GM12872 (cell line): ENCODE measurements at regions not wholly inside any gene's neighbourhood (a gene's known extent, or its start where the extent isn't known, plus 50 kb on each side); places are given as distances from the start of the nearest gene placed in this dataset.

ENCODE experiments used
- TF ChIP-seq, protein P1 (sequence below): IDR thresholded peaks from 3 replicates; pipeline ENCODE4 v1.5.1; 2011; ENCODE audit warnings: low read depth, mild to moderate bottlenecking, low read length, moderate library complexity; ENCODE audit not compliant: insufficient read depth

- TF ChIP-seq, protein P1, sequence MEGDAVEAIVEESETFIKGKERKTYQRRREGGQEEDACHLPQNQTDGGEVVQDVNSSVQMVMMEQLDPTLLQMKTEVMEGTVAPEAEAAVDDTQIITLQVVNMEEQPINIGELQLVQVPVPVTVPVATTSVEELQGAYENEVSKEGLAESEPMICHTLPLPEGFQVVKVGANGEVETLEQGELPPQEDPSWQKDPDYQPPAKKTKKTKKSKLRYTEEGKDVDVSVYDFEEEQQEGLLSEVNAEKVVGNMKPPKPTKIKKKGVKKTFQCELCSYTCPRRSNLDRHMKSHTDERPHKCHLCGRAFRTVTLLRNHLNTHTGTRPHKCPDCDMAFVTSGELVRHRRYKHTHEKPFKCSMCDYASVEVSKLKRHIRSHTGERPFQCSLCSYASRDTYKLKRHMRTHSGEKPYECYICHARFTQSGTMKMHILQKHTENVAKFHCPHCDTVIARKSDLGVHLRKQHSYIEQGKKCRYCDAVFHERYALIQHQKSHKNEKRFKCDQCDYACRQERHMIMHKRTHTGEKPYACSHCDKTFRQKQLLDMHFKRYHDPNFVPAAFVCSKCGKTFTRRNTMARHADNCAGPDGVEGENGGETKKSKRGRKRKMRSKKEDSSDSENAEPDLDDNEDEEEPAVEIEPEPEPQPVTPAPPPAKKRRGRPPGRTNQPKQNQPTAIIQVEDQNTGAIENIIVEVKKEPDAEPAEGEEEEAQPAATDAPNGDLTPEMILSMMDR = no peak
Observed at GRCh38 chr1:182256931-182257330, 134.7 kb downstream of the GLUL start.

- TF ChIP-seq, protein P1 = no peak
Observed at GRCh38 chr1:182255494-182255893, 136.1 kb downstream of the GLUL start.

DNA sequence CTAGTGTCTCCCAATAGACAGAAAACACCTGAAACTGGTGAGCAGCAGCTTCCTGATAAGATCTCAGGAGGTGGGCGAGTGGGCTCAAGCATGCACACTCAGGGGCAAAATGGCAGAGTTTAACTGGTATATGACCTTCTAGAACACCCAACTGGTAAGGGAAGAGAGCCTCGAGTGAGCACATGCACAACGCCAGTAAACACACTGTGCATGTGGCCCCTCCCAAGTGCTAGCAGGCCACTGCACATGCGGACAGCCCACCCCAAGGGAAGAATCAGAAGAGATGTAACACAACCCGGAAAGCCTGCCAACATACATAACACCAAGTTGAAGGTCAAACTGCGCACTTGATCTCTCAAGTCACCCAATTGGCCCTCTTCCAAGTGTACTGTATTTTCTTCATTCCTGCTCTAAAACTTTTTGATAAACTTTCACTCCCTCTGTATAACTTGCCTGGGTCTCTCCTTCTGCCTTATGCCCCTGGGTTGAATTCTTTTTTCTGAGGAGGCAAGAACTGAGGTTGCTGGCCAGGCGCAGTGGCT, 138.2 kb downstream of the GLUL start:
- TF ChIP-seq, protein P1 = no peak

DNA sequence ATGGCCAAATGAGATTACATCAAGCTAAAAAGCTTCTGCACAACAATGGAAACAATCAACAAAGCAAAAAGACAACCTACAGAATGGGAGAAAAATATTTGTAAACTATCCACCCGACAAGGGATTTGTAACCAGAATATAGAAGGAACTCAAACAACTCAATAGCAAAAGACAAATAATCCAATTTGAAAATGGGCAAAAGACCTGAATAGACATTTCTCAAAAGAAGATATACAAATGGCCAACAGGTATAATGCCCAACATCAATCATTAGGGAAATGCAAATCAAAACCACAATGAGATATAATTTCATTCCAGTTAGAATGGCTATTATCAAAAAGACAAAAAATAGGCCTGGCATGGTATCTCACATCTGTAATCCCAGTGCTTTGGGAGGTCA, 140.0 kb downstream of the GLUL start:
- TF ChIP-seq, protein P1 = no peak

DNA sequence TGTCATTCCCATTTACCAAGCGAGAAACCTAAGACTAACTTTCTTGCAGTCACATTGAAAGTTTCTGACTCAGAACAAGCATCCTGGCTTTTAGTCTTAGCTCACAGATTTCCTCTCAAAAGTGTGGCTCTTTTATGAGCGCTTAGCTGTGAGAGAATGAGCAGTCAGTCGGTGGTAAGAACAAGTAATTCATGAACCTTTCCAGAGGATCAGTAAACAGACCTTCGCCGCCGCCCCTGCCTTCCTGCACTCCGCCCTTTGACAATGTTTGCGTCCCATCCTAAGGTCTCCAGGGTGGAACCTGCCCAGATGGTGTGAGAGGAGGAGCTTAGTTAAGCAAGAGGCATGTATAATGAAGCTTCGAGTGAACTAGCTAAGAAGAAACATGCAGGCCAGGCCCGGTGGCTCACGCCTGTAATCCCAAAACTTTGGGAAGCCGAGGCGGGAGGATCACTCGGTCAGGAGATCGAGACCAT, 142.4 kb downstream of the GLUL start:
- TF ChIP-seq, protein P1 = no peak

DNA sequence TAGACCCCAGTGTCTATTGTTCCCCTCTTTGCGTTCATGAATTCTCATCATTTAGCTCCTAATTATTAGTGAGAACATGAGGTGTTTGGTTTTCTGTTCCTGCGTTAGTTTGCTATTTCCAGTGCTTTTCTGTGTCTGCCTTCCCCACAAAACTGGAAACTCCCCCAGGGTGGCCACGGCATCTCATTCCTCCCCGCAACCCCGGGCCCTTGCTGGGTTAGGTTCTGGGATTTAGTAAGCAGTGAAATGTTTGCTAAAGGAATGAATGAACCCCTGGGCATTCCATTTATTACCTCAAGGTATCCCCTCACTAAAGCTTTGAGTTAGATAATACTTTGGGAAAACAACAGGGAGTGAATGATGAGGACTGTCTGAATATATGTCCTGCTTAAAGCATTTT, 142.9 kb downstream of the GLUL start:
- TF ChIP-seq, protein P1 = no peak

DNA sequence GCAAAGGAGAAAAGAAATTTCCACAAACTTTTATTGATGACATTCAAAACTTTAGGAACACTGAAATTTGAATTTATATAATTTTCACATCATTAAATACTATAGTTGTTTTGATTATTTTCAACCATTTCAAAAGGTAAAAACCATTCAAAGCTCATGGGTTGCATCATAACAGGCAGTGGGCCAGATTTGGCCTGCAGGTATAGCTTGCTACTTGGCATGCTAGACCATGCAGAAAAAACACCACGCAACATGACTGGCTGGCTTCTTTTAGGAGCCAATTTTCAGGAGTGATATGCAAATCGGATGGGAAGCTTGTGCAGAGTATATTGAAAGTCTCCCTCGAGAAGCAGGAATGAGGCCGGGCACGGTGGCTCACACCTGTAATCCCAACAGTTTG, 144.8 kb downstream of the GLUL start:
- TF ChIP-seq, protein P1 = no peak
